ENCODE measurements at regions not wholly inside any gene's neighbourhood (a gene's known extent, or its start where the extent isn't known, plus 50 kb on each side); places are given as distances from the start of the nearest gene placed in this dataset.
"Not testable (repeated sequence)": the region's sequence is repeated elsewhere in the genome, so short reads cannot be mapped to it uniquely, and the experiment has no call there.

DNA sequence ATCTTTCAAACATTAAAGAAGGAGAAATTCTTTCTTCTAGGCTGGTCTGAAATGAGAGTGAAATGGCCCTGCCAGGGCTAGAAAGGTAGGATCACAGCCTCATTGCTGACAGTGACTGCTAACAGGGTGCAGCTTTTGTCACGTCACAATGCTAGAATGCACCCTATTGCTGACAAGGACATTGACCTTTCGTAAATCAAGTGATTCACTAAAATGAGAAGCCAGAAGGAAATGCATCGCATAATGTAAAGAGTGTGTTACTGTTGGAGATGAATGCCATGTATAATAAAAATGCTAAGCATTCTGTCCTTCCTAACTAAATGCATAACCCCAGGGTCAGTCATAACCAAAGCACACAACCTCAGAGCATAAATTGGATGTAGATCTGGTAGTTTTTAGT, 732.9 kb downstream of the TDRD15 start:
- 83% methylated on average over 3 of the region's 3 CpGs for WGBS

DNA sequence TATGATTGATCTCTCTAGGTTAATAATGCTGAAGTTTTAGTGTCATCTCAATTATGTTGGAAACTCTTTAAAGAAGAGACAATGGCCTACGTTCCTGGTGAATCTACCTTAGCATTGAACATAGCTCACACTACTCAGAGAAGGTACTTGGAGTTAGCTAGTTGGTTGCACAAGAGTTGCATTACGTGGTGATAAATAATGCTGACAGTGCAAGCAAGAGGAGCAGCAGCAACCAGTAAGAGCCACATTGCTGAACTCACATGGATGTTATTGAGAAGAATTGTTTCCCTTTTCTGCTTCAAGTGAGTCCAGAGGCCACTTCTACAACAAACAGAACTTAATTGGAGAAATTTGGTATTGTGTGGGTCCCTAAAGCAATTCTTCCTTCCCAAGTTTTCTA, 737.1 kb downstream of the TDRD15 start:
- 76% methylated on average over 2 of the region's 2 CpGs for WGBS
- H3K27ac ChIP-seq (ENCODE audit: low read depth), result no peak overlapping the region

More for the DNA sequence above, 732.9 kb downstream of the TDRD15 start:
- H3K4me1 ChIP-seq (ENCODE audit: insufficient read depth), result no peaks in the 10 kb centered on the region
- H3K36me3 ChIP-seq (ENCODE audit: insufficient read depth), result no peaks in the 10 kb centered on the region
- no peak overlapping the region for H3K4me3 ChIP-seq (ENCODE audit: low read depth, low read length)
- no peak overlapping the region for H3K27ac ChIP-seq (ENCODE audit: low read depth)
- DNase-seq (ENCODE audit: extremely low spot score), result no peak

DNA sequence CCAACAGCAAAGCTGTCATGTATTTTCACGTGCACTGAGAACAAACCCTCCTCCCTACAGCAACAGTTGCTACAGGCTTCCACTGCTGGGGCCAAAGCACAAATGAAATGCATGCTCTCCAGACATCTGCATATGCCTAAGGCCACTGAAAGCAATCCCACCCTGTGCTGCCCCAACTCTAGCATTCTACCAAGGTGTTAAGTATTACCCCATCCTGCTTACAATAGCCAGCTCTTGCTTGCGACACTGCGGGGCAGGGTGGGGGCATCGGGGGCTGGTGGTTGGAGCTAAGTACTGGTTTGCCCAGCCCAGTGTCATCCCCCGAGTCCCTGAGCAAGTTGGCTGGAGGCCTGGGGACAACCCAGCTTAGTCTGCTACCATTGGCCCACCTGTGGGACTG, 742.5 kb downstream of the TDRD15 start:
- no peak for DNase-seq (ENCODE audit: extremely low spot score)
- Histone ChIP-seq H3K4me1 (ENCODE audit: insufficient read depth) (no peaks in the 10 kb centered on the region), H3K36me3 (ENCODE audit: insufficient read depth) (no peaks in the 10 kb centered on the region), H3K4me3 (ENCODE audit: low read depth, low read length) (no peak overlapping the region), H3K27ac (ENCODE audit: low read depth) (no peak overlapping the region)
- 81% methylated on average over 5 of the region's 5 CpGs for WGBS

More for the DNA sequence above, 737.1 kb downstream of the TDRD15 start:
- DNase-seq (ENCODE audit: extremely low spot score), result no peak
- no peaks in the 10 kb centered on the region for H3K4me1 ChIP-seq (ENCODE audit: insufficient read depth)
- no peaks in the 10 kb centered on the region for H3K36me3 ChIP-seq (ENCODE audit: insufficient read depth)
- H3K4me3 ChIP-seq (ENCODE audit: low read depth, low read length), result no peak overlapping the region

DNA sequence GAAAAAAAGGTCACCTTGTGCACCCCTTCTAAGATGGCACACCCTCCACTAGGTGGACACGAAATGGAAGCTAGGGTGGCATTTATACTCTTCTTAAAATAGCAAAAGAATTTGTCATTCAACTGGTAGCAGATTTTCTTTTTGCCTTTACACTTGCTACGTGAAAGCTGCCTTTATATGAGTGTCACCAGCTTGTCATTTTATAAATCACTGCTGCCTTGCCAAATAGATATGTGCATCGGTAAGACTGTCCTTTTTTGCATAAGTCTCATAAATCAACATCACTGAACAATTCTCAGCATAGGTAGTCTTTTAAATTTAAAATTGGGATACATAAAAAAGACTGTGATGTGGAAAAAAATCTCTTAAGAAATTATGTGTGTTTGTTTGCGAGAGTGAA, 764.1 kb downstream of the TDRD15 start:
- Histone ChIP-seq H3K4me1 (ENCODE audit: insufficient read depth) (no peaks in the 10 kb centered on the region), H3K4me3 (ENCODE audit: low read depth, low read length) (no peak overlapping the region), H3K36me3 (ENCODE audit: insufficient read depth) (no peaks in the 10 kb centered on the region), H3K27ac (ENCODE audit: low read depth) (no peak overlapping the region)
- 75% methylated on average over 4 of the region's 4 CpGs for WGBS
- no peak for DNase-seq (ENCODE audit: extremely low spot score)

DNA sequence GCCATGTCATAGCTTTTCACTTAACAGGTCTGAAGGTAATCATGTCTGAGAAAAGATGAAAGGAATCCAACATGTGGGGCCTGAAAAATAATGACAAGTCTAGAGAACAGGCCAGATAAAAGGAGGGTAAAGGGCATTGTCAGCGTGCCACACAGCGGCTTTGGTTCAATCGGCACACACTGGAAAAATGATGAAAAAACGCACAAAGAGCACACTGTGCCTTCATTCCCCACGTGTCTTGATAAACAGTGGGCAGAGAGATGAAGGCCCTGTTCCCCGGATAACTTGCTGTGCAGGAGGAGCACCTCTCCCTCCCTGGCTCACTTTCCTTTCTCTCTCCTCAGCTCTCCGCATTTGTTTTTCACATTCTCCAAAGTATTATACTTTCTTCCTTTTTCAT, 766.3 kb downstream of the TDRD15 start:
- WGBS, result 43% methylated on average over 7 of the region's 7 CpGs
- H3K4me3 ChIP-seq (ENCODE audit: low read depth, low read length), result no peak overlapping the region
- no peak for DNase-seq (ENCODE audit: extremely low spot score)
- no peak overlapping the region for H3K27ac ChIP-seq (ENCODE audit: low read depth)
- H3K4me1 ChIP-seq (ENCODE audit: insufficient read depth), result no peaks in the 10 kb centered on the region
- H3K36me3 ChIP-seq (ENCODE audit: insufficient read depth), result no peaks in the 10 kb centered on the region

DNA sequence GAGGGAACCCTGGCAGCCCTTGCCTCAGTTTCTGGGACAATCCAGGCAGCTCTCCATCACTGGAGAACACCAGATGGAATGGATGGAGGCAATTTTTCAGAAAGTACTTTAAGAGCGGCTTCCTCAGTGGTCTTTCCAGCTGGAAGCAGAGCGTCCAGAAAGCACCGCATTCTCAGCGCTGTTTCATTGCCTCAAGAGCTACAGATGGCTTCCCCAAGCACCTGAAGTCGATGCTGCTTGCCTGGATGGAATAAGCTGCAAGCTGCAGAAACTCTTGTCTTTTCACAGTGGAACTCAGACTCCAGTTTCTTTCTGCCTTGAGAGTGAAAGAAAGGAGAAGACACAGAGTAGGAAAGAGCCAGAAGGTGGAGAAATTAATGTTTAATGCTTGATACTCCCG, 766.9 kb downstream of the TDRD15 start:
- no peaks in the 10 kb centered on the region for H3K4me1 ChIP-seq (ENCODE audit: insufficient read depth)
- 83% methylated on average over 6 of the region's 6 CpGs for WGBS
- H3K27ac ChIP-seq (ENCODE audit: low read depth), result no peak overlapping the region
- no peak for DNase-seq (ENCODE audit: extremely low spot score)
- no peak overlapping the region for H3K4me3 ChIP-seq (ENCODE audit: low read depth, low read length)
- no peaks in the 10 kb centered on the region for H3K36me3 ChIP-seq (ENCODE audit: insufficient read depth)

DNA sequence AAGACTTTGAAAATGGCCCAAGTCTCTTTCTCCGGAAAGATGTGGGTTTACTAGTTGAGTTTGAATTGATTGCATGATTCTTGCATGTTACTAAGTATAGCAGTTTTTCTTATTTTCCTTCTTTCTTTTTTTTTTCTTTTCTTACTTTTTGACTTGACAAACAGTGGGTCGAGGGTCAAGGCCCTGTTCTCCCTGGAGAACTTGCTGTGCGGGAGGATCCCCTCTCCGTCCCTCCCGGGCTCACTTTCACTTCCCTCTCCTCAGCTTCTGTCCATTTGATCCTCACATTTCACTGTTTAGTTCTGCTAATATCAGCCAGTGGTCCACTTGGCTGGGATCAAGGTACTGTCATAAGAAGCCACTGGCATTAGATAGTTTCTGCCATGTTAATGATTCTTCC, 767.4 kb downstream of the TDRD15 start:
- Histone ChIP-seq H3K4me1 (ENCODE audit: insufficient read depth) (no peaks in the 10 kb centered on the region), H3K36me3 (ENCODE audit: insufficient read depth) (no peaks in the 10 kb centered on the region), H3K4me3 (ENCODE audit: low read depth, low read length) (no peak overlapping the region), H3K27ac (ENCODE audit: low read depth) (no peak overlapping the region)
- WGBS, result 76% methylated on average over 5 of the region's 5 CpGs
- DNase-seq (ENCODE audit: extremely low spot score), result no peak

DNA sequence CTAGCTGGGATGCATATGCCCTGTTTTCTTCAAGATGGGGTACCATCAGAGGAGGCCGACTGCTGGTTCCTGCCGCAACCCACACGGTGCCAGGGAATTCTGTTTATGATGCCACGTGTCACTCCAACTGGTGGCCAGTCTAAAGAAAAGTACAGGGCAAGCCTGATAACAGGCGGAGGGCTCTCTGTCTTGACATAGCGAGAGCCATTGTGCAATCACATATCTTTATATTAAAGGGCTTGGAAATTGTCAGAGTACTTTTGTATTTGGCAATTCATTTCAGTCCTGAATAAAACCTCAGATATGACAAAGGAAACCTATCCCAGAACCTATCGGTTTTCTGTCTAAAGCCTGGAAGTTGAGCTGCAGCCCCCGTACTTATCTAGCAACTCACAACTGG, 768.4 kb downstream of the TDRD15 start:
- Histone ChIP-seq H3K4me1 (ENCODE audit: insufficient read depth) (no peaks in the 10 kb centered on the region), H3K4me3 (ENCODE audit: low read depth, low read length) (no peak overlapping the region), H3K27ac (ENCODE audit: low read depth) (no peak overlapping the region), H3K36me3 (ENCODE audit: insufficient read depth) (no peaks in the 10 kb centered on the region)
- no peak for DNase-seq (ENCODE audit: extremely low spot score)
- 81% methylated on average over 8 of the region's 8 CpGs for WGBS

DNA sequence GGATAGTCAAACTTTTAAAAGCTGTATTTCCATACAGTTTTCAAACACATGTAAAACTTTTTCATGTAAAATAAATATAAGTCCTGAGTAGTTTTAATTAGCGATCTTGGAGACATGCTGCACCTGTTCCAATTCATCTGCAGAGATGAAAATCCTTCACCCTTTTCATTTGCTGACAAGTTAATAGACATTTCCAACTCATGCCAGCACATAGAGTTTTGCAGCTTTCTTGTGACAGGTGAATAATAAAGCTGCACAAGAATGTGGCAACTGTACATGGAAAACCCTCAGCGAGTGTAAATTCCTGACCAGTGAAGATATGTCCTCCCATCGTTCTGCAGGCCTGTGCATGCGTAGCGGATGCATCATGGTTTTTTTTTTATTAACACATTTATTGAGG, 771.4 kb downstream of the TDRD15 start:
- Histone ChIP-seq H3K36me3 (ENCODE audit: insufficient read depth) (no peaks in the 10 kb centered on the region), H3K4me3 (ENCODE audit: low read depth, low read length) (no peak overlapping the region), H3K4me1 (ENCODE audit: insufficient read depth) (no peaks in the 10 kb centered on the region), H3K27ac (ENCODE audit: low read depth) (no peak overlapping the region)
- DNase-seq (ENCODE audit: extremely low spot score), result no peak
- 63% methylated on average over 5 of the region's 5 CpGs for WGBS

DNA sequence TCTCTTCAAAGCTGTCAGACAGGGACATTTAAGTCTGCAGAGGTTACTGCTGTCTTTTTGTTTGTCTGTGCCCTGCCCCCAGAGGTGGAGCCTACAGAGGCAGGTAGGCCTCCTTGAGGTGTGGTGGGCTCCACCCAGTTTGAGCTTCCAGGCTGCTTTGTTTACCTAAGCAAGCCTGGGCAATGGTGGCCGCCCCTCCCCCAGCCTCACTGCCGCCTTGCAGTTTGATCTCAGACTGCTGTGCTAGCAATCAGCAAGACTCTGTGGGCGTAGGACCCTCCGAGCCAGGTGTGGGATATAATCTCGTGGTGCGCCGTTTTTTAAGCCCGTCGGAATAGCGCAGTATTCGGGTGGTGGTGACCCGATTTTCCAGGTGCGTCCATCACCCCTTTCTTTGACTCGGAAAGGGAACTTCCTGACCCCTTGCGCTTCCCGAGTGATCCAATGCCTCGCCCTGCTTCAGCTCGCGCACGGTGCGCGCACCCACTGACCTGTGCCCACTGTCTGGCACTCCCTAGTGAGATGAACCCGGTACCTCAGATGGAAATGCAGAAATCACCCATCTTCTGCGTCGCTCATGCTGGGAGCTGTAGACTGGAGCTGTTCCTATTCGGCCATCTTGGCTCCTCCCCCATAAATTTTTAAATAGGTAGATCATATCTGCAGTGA, 785.1 kb downstream of the TDRD15 start:
- WGBS, result 93% methylated on average over 26 of the region's 26 CpGs
- not testable (repeated sequence) for H3K4me3 ChIP-seq (ENCODE audit: low read depth, low read length); H3K4me1 ChIP-seq (ENCODE audit: insufficient read depth); H3K36me3 ChIP-seq (ENCODE audit: insufficient read depth); H3K27ac ChIP-seq (ENCODE audit: low read depth); DNase-seq (ENCODE audit: extremely low spot score)

DNA sequence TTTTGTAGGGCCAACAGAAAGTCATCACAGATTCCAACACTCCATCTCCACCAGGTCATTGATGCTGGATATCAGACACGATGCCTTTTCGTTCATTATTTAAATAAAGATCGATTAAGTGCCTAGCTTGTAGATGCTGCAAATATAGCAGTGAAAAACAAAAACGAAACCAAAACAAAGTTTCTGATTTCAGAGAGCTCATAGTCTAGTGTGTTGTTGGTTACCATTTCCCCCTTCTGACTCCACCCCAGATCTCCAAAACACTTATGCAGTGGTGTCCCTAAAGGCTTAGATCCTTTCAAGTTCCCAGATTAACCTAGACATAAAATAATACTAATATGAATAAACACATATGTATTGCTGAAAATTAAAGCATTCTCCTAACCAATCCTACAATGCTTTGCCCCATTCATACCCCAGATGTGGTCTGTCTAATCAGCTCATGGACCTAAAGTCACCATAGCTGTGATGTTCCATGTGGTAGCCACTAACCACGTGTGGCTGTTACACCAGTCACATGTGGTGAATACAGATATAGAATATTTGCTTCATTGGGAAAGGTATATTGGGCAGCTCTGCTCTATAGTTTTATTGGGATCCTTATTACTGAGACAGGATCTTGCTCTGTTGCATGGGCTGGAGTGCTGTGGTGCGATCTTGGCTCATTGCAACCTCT, 787.2 kb downstream of the TDRD15 start:
- Histone ChIP-seq H3K36me3 (ENCODE audit: insufficient read depth) (no peaks in the 10 kb centered on the region), H3K4me1 (ENCODE audit: insufficient read depth) (no peaks in the 10 kb centered on the region), H3K4me3 (ENCODE audit: low read depth, low read length) (no peak overlapping the region), H3K27ac (ENCODE audit: low read depth) (no peak overlapping the region)
- 81% methylated on average over 6 of the region's 6 CpGs for WGBS
- DNase-seq (ENCODE audit: extremely low spot score), result no peak

DNA sequence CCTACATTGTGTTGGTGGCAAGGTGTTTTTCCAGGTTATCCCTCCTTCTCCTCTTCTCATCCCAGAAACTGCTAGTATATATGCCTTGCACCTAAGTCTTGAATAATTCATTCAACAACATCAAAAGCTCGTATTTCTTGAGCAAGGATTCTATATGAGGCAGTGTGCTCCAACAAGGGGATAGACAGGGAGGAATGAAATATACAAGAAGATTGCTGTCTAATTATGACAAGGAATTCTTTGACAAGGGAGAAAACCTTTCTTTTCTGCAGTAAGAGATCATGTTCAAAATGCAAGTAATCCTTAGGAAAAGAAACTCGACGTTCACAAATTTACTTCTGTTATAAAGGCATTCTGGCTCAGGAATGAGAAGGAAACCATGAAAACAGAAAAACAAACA, 788.6 kb downstream of the TDRD15 start:
- Histone ChIP-seq H3K27ac (ENCODE audit: low read depth) (no peak overlapping the region), H3K4me1 (ENCODE audit: insufficient read depth) (no peaks in the 10 kb centered on the region), H3K36me3 (ENCODE audit: insufficient read depth) (no peaks in the 10 kb centered on the region), H3K4me3 (ENCODE audit: low read depth, low read length) (no peak overlapping the region)
- 78% methylated on average over 3 of the region's 3 CpGs for WGBS
- DNase-seq (ENCODE audit: extremely low spot score), result no peak

DNA sequence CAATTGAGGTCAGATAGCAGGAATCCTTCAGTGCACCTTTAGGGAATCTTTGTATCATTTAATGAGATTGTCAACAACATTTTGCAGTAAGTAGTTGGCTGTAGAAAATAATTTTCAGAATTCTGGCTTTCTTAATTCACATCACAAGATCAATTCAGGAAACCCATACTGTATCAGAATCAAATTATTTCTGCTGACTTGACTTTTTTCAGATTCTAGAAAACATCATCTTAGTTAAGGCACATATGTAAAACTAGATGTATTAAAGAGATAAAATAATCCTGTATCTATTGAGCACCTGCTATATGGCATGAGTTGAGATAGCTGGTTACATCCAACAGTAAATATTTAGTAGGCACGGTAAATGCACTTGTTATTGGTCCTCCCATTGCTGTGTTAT, 791.4 kb downstream of the TDRD15 start:
- Histone ChIP-seq H3K36me3 (ENCODE audit: insufficient read depth) (no peaks in the 10 kb centered on the region), H3K27ac (ENCODE audit: low read depth) (no peak overlapping the region), H3K4me1 (ENCODE audit: insufficient read depth) (no peaks in the 10 kb centered on the region), H3K4me3 (ENCODE audit: low read depth, low read length) (no peak overlapping the region)
- DNase-seq (ENCODE audit: extremely low spot score), result no peak
- 95% methylated on average over 1 of the region's 1 CpG for WGBS

DNA sequence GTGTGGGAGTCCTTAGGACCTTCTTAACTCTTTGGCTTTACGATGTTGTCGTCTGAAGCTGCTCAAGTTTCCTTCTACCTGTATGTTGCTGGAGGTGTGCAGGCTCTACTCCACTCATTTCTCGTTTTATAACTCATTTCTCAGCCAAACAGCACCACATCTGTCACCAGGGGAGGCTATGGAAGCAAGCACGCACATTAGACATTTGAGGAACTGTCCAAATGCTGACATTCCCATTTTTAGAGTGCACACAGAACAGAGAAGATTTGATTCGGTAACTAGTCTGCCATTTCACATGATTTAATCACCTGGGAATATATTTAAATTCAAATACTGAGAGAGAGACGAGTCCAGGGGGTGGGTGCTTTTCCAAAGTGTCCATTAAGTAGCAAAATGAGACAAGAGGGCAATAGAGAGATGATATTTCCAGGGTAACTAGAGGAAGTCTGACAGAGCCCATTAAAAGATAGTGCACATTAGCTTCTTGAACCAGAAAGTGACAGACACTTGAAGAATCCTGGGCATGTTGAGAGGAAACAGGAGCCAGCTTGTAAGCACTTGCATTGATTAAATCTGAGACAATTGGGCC, 793.3 kb downstream of the TDRD15 start:
- 36% methylated on average over 6 of the region's 6 CpGs for WGBS

More for the DNA sequence above, 793.3 kb downstream of the TDRD15 start:
- Histone ChIP-seq H3K27ac (ENCODE audit: low read depth) (no peak overlapping the region), H3K36me3 (ENCODE audit: insufficient read depth) (no peaks in the 10 kb centered on the region), H3K4me3 (ENCODE audit: low read depth, low read length) (no peak overlapping the region), H3K4me1 (ENCODE audit: insufficient read depth) (no peaks in the 10 kb centered on the region)
- no peak for DNase-seq (ENCODE audit: extremely low spot score)

Data from urinary bladder (tissue), 3 donors.